ENCODE measurements at regions not wholly inside any gene's neighbourhood (a gene's known extent, or its start where the extent isn't known, plus 50 kb on each side); places are given as distances from the start of the nearest gene placed in this dataset.
A peak's percentile ranks its signal among the peaks of the same experiment; 100 is the strongest.

DNA sequence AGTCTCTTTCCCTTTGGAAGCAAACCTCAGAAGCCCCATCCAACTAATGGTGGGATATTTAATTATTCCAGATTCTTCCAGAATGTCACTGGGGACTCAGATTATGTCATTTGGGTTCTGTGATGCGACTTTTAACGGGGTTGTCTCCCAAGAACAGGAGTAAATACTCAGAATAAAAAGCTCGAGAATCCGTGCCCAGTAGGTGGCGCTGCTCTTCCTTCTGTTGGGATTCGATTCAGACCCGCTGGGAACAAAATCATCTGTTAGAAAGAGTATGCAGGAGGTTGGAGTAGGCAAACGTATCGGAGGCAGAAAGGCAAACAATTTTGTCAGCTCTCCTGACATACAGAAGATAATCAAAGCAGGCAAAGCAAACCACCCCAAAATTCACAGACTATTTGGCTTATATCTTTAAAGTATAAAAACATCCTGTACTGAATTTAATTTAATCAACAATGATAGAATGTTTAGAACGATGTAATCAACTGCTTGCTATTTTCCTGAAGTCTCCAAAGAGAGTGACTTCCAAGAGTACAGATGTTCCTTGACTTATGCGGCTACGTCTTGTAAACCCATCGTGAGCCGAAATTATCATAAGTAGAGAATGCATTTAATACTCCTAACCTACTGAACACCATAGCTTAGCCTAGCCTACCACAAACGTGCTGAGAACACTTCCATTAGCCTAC, 169.8 kb upstream of the RAI14 start:
- DNase-seq (ENCODE audit: low read depth), result peak; percentile 24

GRCh38 chr5:34486849-34487158, 169.3 kb upstream of the RAI14 start:
- no peak for DNase-seq (ENCODE audit: low read depth)

- no peak for DNase-seq (ENCODE audit: low read depth)
Measured at GRCh38 chr5:34487159-34487879, 168.8 kb upstream of the RAI14 start.

DNA sequence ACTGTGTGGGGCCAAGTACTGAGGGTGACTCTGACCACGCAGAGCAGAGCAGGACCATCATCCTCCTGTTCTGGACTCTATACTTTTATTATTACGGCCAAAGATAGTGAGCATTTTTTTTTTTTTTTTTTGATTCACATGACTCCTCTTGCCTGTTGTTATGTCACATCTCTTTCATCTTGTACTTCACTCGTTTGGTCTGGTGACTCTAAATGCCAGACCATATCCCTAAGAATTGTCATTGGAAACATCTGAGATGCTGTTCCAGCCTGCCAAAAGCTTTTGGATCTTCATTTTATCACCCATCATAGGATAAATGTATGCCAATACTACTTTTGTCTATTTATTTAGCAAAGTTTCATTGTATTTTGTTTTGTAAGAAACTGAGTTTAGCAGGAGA, 168.2 kb upstream of the RAI14 start:
- DNase-seq (ENCODE audit: low read depth), result no peak

DNA sequence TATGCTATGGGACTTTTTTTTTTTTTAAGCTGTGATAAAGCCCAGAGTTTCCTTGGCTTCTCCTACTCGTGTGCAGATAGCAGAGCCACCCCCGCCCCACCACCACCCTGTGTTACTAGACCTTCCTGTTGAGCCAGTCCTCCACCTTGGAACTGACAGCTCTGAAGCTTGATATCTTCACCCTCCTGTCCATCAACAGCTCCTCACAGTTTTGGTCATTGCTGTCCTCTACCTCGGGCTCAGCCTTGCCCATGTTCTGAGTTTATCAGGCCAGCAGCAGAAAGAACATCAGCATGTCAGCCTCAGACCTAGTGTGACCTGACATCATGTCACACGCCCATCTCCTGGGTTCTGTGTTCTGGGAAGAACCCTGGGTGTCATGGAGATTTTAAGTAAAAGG, 167.1 kb upstream of the RAI14 start:
- no peak for DNase-seq (ENCODE audit: low read depth)

DNA sequence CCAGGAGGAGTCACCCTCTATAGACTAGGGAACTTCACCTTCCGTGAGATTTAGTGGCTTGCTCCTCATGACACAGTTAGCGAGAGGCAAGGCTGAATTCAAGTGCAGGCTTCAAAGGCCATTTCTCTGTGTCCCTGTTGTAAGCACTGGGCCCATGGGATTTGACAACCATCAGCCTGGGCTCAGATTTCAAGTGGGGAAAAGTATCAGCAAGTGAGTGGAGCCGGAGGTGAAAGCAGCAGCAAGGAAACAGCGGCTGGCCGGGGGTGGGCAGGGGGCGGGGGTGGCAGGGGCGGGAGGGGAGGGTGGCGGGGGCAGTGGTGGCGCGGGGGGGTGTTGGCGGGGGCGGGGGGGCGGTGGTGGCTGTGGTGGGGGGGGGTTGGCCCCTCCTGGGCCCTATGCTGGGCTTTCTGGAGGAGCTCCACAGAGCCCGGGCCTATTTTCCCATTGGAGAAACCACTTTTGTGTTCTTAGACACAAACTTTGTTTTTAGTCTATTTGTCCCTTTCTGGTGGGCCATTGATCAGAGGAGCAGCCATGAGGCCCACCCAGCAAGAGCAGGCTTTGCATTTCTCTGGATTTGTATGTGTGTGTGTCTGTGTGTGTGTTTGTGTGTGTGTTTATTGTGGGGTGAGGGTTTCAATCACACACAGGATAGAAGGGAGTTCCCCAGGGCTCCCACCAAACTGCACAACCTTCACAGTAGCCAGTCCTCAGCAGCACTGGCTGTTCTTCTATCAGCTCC, 165.4 kb upstream of the RAI14 start:
- DNase-seq (ENCODE audit: low read depth), result no peak

- DNase-seq (ENCODE audit: low read depth), result no peak
Measured at GRCh38 chr5:34491251-34491620, 164.9 kb upstream of the RAI14 start.

- DNase-seq (ENCODE audit: low read depth), result no peak
Measured at GRCh38 chr5:34494111-34494755, 161.9 kb upstream of the RAI14 start.

DNA sequence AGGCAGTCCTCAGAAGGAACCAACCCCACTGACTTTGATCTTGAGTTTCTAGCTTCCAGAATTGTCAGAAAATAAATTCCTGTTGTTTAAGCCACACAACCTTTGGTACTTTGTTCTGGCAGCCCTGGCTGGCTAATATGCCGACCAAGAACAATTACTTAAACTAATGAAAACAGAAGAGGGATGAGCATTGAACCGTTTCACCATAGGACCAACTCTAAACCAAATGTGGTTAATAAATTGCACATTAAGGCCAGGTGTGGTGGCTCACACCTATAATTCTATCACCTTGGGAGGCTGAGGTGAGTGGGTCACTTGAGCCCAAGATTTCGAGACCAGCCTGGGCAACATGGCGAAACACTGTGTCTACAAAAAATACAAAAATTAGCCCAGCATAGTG, 160.9 kb upstream of the RAI14 start:
- DNase-seq (ENCODE audit: low read depth), result no peak

DNA sequence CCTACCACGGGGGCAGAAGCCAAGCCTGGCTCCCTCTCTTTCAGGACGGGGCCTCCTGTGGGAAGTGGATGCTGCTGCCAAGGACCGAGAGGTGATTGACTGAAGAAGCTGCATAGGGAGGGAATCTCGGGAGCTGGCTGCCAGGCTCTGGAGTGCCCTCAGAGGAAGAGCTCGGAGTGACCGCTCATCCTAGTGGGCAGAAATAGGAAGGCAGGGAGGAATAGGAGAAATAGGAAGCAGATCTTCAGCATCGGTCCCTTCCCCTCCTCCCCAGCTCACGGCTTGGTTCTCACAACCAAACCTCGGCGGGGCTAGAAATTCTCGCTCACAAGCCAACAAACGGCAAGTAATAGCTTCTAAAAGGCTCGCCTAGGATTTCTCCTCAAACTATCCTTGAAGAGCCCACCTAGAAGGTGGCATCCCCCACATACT, 159.9 kb upstream of the RAI14 start:
- DNase-seq (ENCODE audit: low read depth), result no peak

DNA sequence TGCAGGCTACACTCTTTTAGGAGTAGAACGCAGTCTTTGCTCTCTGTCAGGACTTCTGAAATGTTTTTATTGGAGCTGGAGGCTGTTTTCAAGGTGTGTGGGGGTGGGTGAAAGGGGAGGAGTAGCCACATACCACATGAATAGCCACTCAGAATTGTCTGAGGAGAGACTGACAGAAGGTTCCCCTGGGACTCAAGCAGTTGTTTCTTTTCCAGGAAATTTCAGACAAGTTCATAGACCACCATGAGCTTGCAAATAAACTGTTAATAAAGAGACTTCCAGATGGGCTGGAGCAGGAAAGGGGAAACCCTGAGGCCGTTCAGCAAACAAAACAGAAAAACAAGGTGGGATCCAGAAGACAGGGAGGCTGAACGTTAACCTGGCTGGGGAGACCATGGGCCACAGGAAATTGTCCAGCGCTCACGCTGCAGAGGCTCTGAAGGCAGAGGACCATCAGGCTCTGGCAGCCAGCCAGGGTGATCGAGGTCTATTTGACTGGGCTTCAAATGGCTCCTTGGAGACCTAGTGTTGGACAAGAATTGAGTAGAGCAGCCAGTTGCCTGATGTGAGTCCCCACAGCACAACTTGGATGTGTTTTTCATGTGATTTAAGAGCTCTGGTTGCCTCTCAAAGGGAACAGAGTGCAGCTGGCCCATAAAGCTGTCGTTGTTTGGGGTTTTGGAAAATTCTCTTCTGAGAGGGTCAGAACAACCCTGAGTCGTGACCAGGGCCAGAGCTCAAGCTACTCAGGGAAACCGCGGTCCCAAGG, 159.2 kb upstream of the RAI14 start:
- no peak for DNase-seq (ENCODE audit: low read depth)

DNA sequence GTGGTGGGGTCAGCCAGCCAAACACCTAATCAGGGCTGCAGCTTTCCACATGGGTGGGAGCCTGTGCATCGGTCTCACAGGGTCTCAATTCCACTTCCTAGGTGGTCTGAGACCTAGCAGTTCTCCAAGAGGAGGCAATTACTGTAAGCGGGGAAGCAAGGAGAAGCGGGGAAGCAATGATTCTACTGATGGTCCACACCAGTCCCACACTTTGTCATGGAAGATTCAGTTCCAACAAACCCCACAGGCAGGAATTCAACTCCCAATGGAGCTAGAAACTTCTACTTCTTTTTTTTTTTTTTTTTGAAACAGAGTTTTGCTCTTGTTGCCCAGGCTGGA, 158.7 kb upstream of the RAI14 start:
- no peak for DNase-seq (ENCODE audit: low read depth)

DNA sequence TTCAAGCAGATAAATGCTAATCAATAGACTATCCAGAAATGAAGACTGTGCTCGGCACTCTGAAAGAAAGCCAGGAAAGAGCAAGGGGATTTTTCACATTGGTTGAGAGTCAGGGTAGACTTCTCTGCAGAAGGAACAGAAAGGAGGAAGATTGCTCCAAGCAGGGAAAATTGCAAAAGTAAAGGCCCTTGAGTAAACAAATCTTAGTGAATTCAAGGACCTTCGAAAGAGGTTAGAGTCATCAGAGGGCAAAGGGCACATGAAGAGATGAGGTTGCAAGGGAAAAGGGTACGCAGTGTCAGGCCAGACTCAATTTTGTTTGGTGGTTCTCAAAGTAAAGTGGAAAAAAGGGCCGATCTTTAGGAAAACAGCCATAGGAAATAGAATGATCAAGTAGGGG, 157.6 kb upstream of the RAI14 start:
- DNase-seq (ENCODE audit: low read depth), result no peak

GRCh38 chr5:34499001-34499734, 157.0 kb upstream of the RAI14 start:
- DNase-seq (ENCODE audit: low read depth), result no peak

GRCh38 chr5:34500236-34500847, 155.8 kb upstream of the RAI14 start:
- no peak for DNase-seq (ENCODE audit: low read depth)

GRCh38 chr5:34501016-34501415, 155.1 kb upstream of the RAI14 start:
- no peak for DNase-seq (ENCODE audit: low read depth)

- no peak for DNase-seq (ENCODE audit: low read depth)
Measured at GRCh38 chr5:34501840-34502239, 154.3 kb upstream of the RAI14 start.

GRCh38 chr5:34502581-34502980, 153.5 kb upstream of the RAI14 start:
- DNase-seq (ENCODE audit: low read depth), result no peak

- no peak for DNase-seq (ENCODE audit: low read depth)
Measured at GRCh38 chr5:34503379-34504253, 152.5 kb upstream of the RAI14 start.

- no peak for DNase-seq (ENCODE audit: low read depth)
Measured at GRCh38 chr5:34504967-34505366, 151.2 kb upstream of the RAI14 start.

All from stimulated activated CD8-positive, alpha-beta memory T cell treated with anti-CD3 and anti-CD28 coated beads, Interleukin-7, amount 100 ng/mL, for 24 hours (primary cell).